Right lobe of liver (tissue), 4 donors: ENCODE measurements at regions not wholly inside any gene's neighbourhood (a gene's known extent, or its start where the extent isn't known, plus 50 kb on each side); places are given as distances from the start of the nearest gene placed in this dataset.

Source experiments
- CTCF ChIP-seq, 4 donors: fragments of 200-600 bp in 3 of 4; fragments of 450-650 bp in 1 of 4; IDR thresholded peaks; one replicate each; pipeline versions ENCODE4 v1.5.1 to v1.8.0; 2016 to 2022; ENCODE audit warnings: antibody characterized with exemption in 4 of 4, mild to moderate bottlenecking in 2 of 4
- POLR2A ChIP-seq: fragments of 450-650 bp; IDR thresholded peaks from one replicate; pipeline ENCODE4 v1.6.1; 2017; ENCODE audit warnings: antibody characterized with exemption, mild to moderate bottlenecking
- donor health status: DM: no; HTN: no; CAD: no.
- donor health status: DM: no; HTN: no; CAD: no.
- donor health status: DM: no; HTN: yes; CAD: no.

GRCh38 chr3:88267441-88267840 is 117.7 kb downstream of the C3orf38 start:
- no peak for TF ChIP-seq CTCF (IDR thresholded peaks at IDR 0.05)
- TF ChIP-seq POLR2A = no peak
